ENCODE measurements at regions not wholly inside any gene's neighbourhood (a gene's known extent, or its start where the extent isn't known, plus 50 kb on each side); places are given as distances from the start of the nearest gene placed in this dataset.

- DNase-seq (ENCODE audit: low read depth, low spot score), result no peak
- POLR2A ChIA-PET, result no interaction called here
- intact Hi-C loops (cut with micrococcal nuclease), result no loop called here
- CTCF ChIA-PET, result no interaction called here
- Histone ChIP-seq H3K9me3 (replicated peaks; ENCODE audit: control insufficient read depth, insufficient read depth, low read length) (no peaks in the 10 kb centered on the region), H4K20me1 (replicated peaks; ENCODE audit: control insufficient read depth, extremely low read depth, insufficient read depth, low read length) (no peaks in the 10 kb centered on the region), H3K79me2 (ENCODE audit: control insufficient read depth, insufficient read depth, low read length) (no peaks in the 10 kb centered on the region), H2AFZ (ENCODE audit: low read depth, low read length) (no peak overlapping the region), H3K27ac (ENCODE audit: insufficient read depth, low read depth, low read length) (no peak overlapping the region), H3K4me2 (ENCODE audit: insufficient read depth, low read length) (no peak overlapping the region), H3K4me3 (replicated peaks in 1 of 3; ENCODE audit: insufficient read depth in 1 of 3, low read depth in 1 of 3, low read length in 3 of 3) (no peak overlapping the region), H3K36me3 (ENCODE audit: control insufficient read depth in 2 of 2, extremely low read depth in 1 of 2, insufficient read depth in 2 of 2, low read length in 2 of 2) (no peaks in the 10 kb centered on the region), H3K27me3 (ENCODE audit: control insufficient read depth in 2 of 2, insufficient read depth in 2 of 2, low read length in 2 of 2) (no peaks in the 10 kb centered on the region), H3K9me1 (replicated peaks; ENCODE audit: control insufficient read depth, extremely low read depth, insufficient read depth, low read length) (no peaks in the 10 kb centered on the region), H3K4me1 (ENCODE audit: control insufficient read depth, extremely low read depth, insufficient read depth, low read length) (no peaks in the 10 kb centered on the region), H3K9ac (replicated peaks; ENCODE audit: extremely low read depth, insufficient read depth, low read length) (no peak overlapping the region)
- no TSS peak for BruUV-seq (replicated peaks)
- dilution Hi-C loops (cut with MboI; ENCODE audit: extremely low pct_ligation_motif_present, low sequenced_read_pairs), result no loop called here
- no peak for FAIRE-seq
- TF ChIP-seq JUN (IDR thresholded peaks at IDR 0.05; ENCODE audit: borderline replicate concordance, insufficient read depth, insufficient read length, low read depth) (no peak), EZH2 (IDR thresholded peaks at IDR 0.05; ENCODE audit: borderline replicate concordance, low read depth, low read length, severe bottlenecking) (no peak), POLR2AphosphoS5 (IDR thresholded peaks at IDR 0.05; ENCODE audit: insufficient read depth, low read depth, low read length) (no peak), MAX (IDR thresholded peaks at IDR 0.05; ENCODE audit: insufficient read depth, insufficient read length) (no peak), MYC (IDR thresholded peaks at IDR 0.05; ENCODE audit: low read depth, low read length) (no peak)
Observed at GRCh38 chr12:115760231-115760630, 517.3 kb downstream of the MED13L start.

- H3K4me2 ChIP-seq (ENCODE audit: insufficient read depth, low read length), result no peak overlapping the region
Observed at GRCh38 chr12:115758877-115759620, 518.4 kb downstream of the MED13L start.

More at GRCh38 chr12:115758877-115759620, 518.4 kb downstream of the MED13L start:
- no TSS peak for BruUV-seq (replicated peaks)
- Histone ChIP-seq H3K27ac (ENCODE audit: insufficient read depth, low read depth, low read length) (no peak overlapping the region), H4K20me1 (replicated peaks; ENCODE audit: control insufficient read depth, extremely low read depth, insufficient read depth, low read length) (no peaks in the 10 kb centered on the region), H3K4me1 (ENCODE audit: control insufficient read depth, extremely low read depth, insufficient read depth, low read length) (no peaks in the 10 kb centered on the region), H3K27me3 (ENCODE audit: control insufficient read depth in 2 of 2, insufficient read depth in 2 of 2, low read length in 2 of 2) (no peaks in the 10 kb centered on the region), H3K9ac (replicated peaks; ENCODE audit: extremely low read depth, insufficient read depth, low read length) (no peak overlapping the region), H3K9me3 (replicated peaks; ENCODE audit: control insufficient read depth, insufficient read depth, low read length) (no peaks in the 10 kb centered on the region), H3K4me3 (replicated peaks in 1 of 3; ENCODE audit: insufficient read depth in 1 of 3, low read depth in 1 of 3, low read length in 3 of 3) (no peak overlapping the region), H2AFZ (ENCODE audit: low read depth, low read length) (no peak overlapping the region), H3K36me3 (ENCODE audit: control insufficient read depth in 2 of 2, extremely low read depth in 1 of 2, insufficient read depth in 2 of 2, low read length in 2 of 2) (no peaks in the 10 kb centered on the region), H3K9me1 (replicated peaks; ENCODE audit: control insufficient read depth, extremely low read depth, insufficient read depth, low read length) (no peaks in the 10 kb centered on the region), H3K79me2 (ENCODE audit: control insufficient read depth, insufficient read depth, low read length) (no peaks in the 10 kb centered on the region)
- DNase-seq (ENCODE audit: low read depth, low spot score), result no peak
- dilution Hi-C loops (cut with MboI; ENCODE audit: extremely low pct_ligation_motif_present, low sequenced_read_pairs) (no loop called here), intact Hi-C loops (cut with micrococcal nuclease) (no loop called here)
- POLR2A ChIA-PET, result no interaction called here
- FAIRE-seq, result no peak
- TF ChIP-seq CTCF (IDR thresholded peaks at IDR 0.05; ENCODE audit: extremely low read depth in 1 of 2, insufficient read depth in 1 of 2, low read depth in 1 of 2, low read length in 2 of 2), result no peak
- TF ChIP-seq POLR2AphosphoS5 (IDR thresholded peaks at IDR 0.05; ENCODE audit: insufficient read depth, low read depth, low read length), result no peak
- TF ChIP-seq FOS (IDR thresholded peaks at IDR 0.05; ENCODE audit: borderline replicate concordance, insufficient read depth, low read length), result no peak
- no peak for TF ChIP-seq JUN (IDR thresholded peaks at IDR 0.05; ENCODE audit: borderline replicate concordance, insufficient read depth, insufficient read length, low read depth)
- TF ChIP-seq MAX (IDR thresholded peaks at IDR 0.05; ENCODE audit: insufficient read depth, insufficient read length), result no peak
- CTCF ChIA-PET, result no interaction called here

Data from endothelial cell of umbilical vein (primary cell).